ENCODE measurements at regions not wholly inside any gene's neighbourhood (a gene's known extent, or its start where the extent isn't known, plus 50 kb on each side); places are given as distances from the start of the nearest gene placed in this dataset.

DNA sequence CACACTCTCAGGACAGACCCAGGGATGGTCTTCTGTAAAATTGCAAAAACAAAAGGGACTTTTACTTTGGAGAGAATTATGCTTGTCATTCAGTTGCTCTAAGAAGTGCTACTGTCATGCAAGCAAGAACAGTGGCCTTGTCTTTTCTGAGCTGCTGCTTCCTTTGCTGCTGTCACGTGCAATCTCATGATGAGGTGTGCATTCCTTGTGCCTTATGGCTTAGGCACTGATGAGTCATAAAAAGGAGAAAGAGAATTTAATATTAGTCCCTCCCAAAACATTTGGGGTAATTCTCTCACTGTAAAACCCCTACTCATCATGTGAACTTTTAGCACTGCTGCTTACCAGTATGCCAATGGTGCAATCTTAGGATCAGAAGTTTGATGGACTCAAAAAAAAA lies 2051.3 kb downstream of the TP53TG3F start:
- Histone ChIP-seq H3K9me3 (ENCODE audit: control extremely low read depth in 1 of 3, control insufficient read depth in 2 of 3, insufficient read depth in 1 of 3, low read length in 2 of 3) (peaks cover 1 to 16% (median 14%) of the 10 kb centered on the region in 3 donors), H3K4me2 (replicated peaks; ENCODE audit: low read depth, low read length, poor library complexity, severe bottlenecking) (no peak overlapping the region), H3K4me1 (ENCODE audit: control insufficient read depth in 2 of 2, insufficient read depth in 2 of 2, low read length in 2 of 2) (no peaks in the 10 kb centered on the region), H3K79me2 (ENCODE audit: control insufficient read depth, insufficient read depth, low read length) (no peaks in the 10 kb centered on the region), H3K27me3 (replicated peaks in 1 of 4; ENCODE audit: control extremely low read depth in 1 of 4, control insufficient read depth in 3 of 4, insufficient read depth in 4 of 4, low read length in 3 of 4) (no peaks in the 10 kb centered on the region), H3K36me3 (replicated peaks in 1 of 2; ENCODE audit: control extremely low read depth in 1 of 2, control insufficient read depth in 1 of 2, extremely low read depth in 1 of 2, insufficient read depth in 2 of 2, low read length in 1 of 2) (no peaks in the 10 kb centered on the region), H3K4me3 (ENCODE audit: control extremely low read depth in 1 of 5, extremely low read depth in 1 of 5, insufficient read depth in 1 of 5, low read depth in 2 of 5, low read length in 4 of 5) (no peak overlapping the region), H3K27ac (ENCODE audit: low read length in 2 of 2) (no peak overlapping the region), H3K9ac (ENCODE audit: low read length) (no peak overlapping the region), H4K20me1 (ENCODE audit: control insufficient read depth, insufficient read depth, low read length, poor library complexity, severe bottlenecking) (no peaks in the 10 kb centered on the region), H2AFZ (ENCODE audit: insufficient read depth, low read depth, low read length, poor library complexity, severe bottlenecking) (no peak overlapping the region)
- Mint-ChIP-seq H3K27ac (no peak overlapping the region), H3K4me3 (no peak overlapping the region), H3K9me3 (ENCODE audit: insufficient read depth) (peaks cover 12% of the 10 kb centered on the region), H3K27me3 (no peaks in the 10 kb centered on the region), H3K4me1 (no peaks in the 10 kb centered on the region)
- ChIA-PET POLR2A (no interaction called here), CTCF (no interaction called here)
- no peak for TF ChIP-seq EZH2 (IDR thresholded peaks at IDR 0.05; ENCODE audit: borderline replicate concordance, insufficient read depth, low read depth, low read length, poor library complexity, severe bottlenecking)
- TF ChIP-seq, protein P1, sequence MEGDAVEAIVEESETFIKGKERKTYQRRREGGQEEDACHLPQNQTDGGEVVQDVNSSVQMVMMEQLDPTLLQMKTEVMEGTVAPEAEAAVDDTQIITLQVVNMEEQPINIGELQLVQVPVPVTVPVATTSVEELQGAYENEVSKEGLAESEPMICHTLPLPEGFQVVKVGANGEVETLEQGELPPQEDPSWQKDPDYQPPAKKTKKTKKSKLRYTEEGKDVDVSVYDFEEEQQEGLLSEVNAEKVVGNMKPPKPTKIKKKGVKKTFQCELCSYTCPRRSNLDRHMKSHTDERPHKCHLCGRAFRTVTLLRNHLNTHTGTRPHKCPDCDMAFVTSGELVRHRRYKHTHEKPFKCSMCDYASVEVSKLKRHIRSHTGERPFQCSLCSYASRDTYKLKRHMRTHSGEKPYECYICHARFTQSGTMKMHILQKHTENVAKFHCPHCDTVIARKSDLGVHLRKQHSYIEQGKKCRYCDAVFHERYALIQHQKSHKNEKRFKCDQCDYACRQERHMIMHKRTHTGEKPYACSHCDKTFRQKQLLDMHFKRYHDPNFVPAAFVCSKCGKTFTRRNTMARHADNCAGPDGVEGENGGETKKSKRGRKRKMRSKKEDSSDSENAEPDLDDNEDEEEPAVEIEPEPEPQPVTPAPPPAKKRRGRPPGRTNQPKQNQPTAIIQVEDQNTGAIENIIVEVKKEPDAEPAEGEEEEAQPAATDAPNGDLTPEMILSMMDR (IDR thresholded peaks at IDR 0.05) = no peak
- no CpG with 5 or more reads among the region's 1 CpG for WGBS (ENCODE audit: insufficient coverage)
- no peak for ATAC-seq (ENCODE audit: low read depth)
- no peak for DNase-seq
- intact Hi-C loops (cut with micrococcal nuclease) = no loop called here

DNA sequence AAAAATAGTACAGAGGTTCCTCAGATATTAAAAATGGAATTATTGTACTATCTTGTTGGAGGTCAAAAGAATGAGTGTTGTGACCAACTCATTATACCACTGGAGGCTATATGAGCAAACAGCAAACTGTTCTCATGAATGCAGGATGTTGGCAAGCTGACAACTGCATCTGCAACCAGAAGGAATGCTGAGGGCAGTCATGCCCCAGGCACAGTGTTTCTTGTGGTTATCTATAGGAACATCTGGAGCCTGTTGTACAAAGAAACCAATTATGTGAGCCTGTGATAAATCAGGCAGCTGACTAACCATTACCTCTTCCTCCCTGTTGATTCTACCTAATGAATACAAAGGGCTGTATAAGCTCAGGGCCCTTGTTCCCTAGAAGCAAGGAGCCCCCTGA lies 2057.1 kb downstream of the TP53TG3F start:
- no peak overlapping the region for H3K4me3 Mint-ChIP-seq
- intact Hi-C loops (cut with micrococcal nuclease) = no loop called here
- H3K9me3 Mint-ChIP-seq (ENCODE audit: insufficient read depth) = peaks cover 13% of the 10 kb centered on the region
- no peak overlapping the region for H3K4me3 ChIP-seq (ENCODE audit: control extremely low read depth in 1 of 5, extremely low read depth in 1 of 5, insufficient read depth in 1 of 5, low read depth in 2 of 5, low read length in 4 of 5)
- DNase-seq (no peak), ATAC-seq (ENCODE audit: low read depth) (no peak)
- no peaks in the 10 kb centered on the region for H3K4me1 Mint-ChIP-seq
- H3K9me3 ChIP-seq (ENCODE audit: control extremely low read depth in 1 of 3, control insufficient read depth in 2 of 3, insufficient read depth in 1 of 3, low read length in 2 of 3) = peaks cover 0 to 17% (median 4%) of the 10 kb centered on the region in 3 donors
- no peak for TF ChIP-seq EZH2 (IDR thresholded peaks at IDR 0.05; ENCODE audit: borderline replicate concordance, insufficient read depth, low read depth, low read length, poor library complexity, severe bottlenecking)
- TF ChIP-seq, protein P1 (IDR thresholded peaks at IDR 0.05) = no peak
- ChIA-PET CTCF (no interaction called here), POLR2A (no interaction called here)
- H2AFZ ChIP-seq (ENCODE audit: insufficient read depth, low read depth, low read length, poor library complexity, severe bottlenecking) = no peak overlapping the region
- no peak overlapping the region for H3K4me2 ChIP-seq (replicated peaks; ENCODE audit: low read depth, low read length, poor library complexity, severe bottlenecking)
- H3K79me2 ChIP-seq (ENCODE audit: control insufficient read depth, insufficient read depth, low read length) = no peaks in the 10 kb centered on the region
- H3K27me3 Mint-ChIP-seq = no peaks in the 10 kb centered on the region
- no peaks in the 10 kb centered on the region for H3K36me3 ChIP-seq (replicated peaks in 1 of 2; ENCODE audit: control extremely low read depth in 1 of 2, control insufficient read depth in 1 of 2, extremely low read depth in 1 of 2, insufficient read depth in 2 of 2, low read length in 1 of 2)
- no peaks in the 10 kb centered on the region for H3K4me1 ChIP-seq (ENCODE audit: control insufficient read depth in 2 of 2, insufficient read depth in 2 of 2, low read length in 2 of 2)
- no peak overlapping the region for H3K27ac Mint-ChIP-seq
- no peak overlapping the region for H3K27ac ChIP-seq (ENCODE audit: low read length in 2 of 2)
- no peaks in the 10 kb centered on the region for H4K20me1 ChIP-seq (ENCODE audit: control insufficient read depth, insufficient read depth, low read length, poor library complexity, severe bottlenecking)
- no peak overlapping the region for H3K9ac ChIP-seq (ENCODE audit: low read length)
- no peaks in the 10 kb centered on the region for H3K27me3 ChIP-seq (replicated peaks in 1 of 4; ENCODE audit: control extremely low read depth in 1 of 4, control insufficient read depth in 3 of 4, insufficient read depth in 4 of 4, low read length in 3 of 4)

Data from B cell (primary cell).